Forelimb muscle (tissue), 1 donor: ENCODE measurements at regions not wholly inside any gene's neighbourhood (a gene's known extent, or its start where the extent isn't known, plus 50 kb on each side); places are given as distances from the start of the nearest gene placed in this dataset.

Experiments
- DNase-seq: peaks from one replicate; pipeline ENCODE4 v3.0.0-alpha.2; 2013; ENCODE audit warnings: low read depth

GRCh38 chr17:14762736-14763479 lies 462.0 kb downstream of the HS3ST3B1 start:
- no peak for DNase-seq

GRCh38 chr17:14760719-14761411 lies 460.0 kb downstream of the HS3ST3B1 start:
- DNase-seq: no peak

- no peak for DNase-seq
Measured at GRCh38 chr17:14760212-14760611, 459.3 kb downstream of the HS3ST3B1 start.

- no peak for DNase-seq
Measured at GRCh38 chr17:14759325-14759724, 458.4 kb downstream of the HS3ST3B1 start.

GRCh38 chr17:14756479-14756878 lies 455.6 kb downstream of the HS3ST3B1 start:
- DNase-seq: no peak

- DNase-seq: no peak
Measured at GRCh38 chr17:14755002-14755401, 454.1 kb downstream of the HS3ST3B1 start.

- DNase-seq: no peak
Measured at GRCh38 chr17:14753383-14753782, 452.5 kb downstream of the HS3ST3B1 start.

- no peak for DNase-seq
Measured at GRCh38 chr17:14752011-14752410, 451.1 kb downstream of the HS3ST3B1 start.

GRCh38 chr17:14750866-14751265 lies 450.0 kb downstream of the HS3ST3B1 start:
- DNase-seq: no peak

GRCh38 chr17:14749269-14749668 lies 448.4 kb downstream of the HS3ST3B1 start:
- no peak for DNase-seq

- DNase-seq: no peak
Measured at GRCh38 chr17:14748036-14748710, 447.3 kb downstream of the HS3ST3B1 start.

- DNase-seq: no peak
Measured at GRCh38 chr17:14747603-14747950, 446.7 kb downstream of the HS3ST3B1 start.

- DNase-seq: no peak
Measured at GRCh38 chr17:14746822-14747602, 446.1 kb downstream of the HS3ST3B1 start.

- DNase-seq: no peak
Measured at GRCh38 chr17:14745541-14745940, 444.7 kb downstream of the HS3ST3B1 start.

GRCh38 chr17:14744761-14745473 lies 444.0 kb downstream of the HS3ST3B1 start:
- no peak for DNase-seq

- no peak for DNase-seq
Measured at GRCh38 chr17:14741491-14741890, 440.6 kb downstream of the HS3ST3B1 start.

GRCh38 chr17:14739656-14740431 lies 439.0 kb downstream of the HS3ST3B1 start:
- no peak for DNase-seq

GRCh38 chr17:14738652-14738988 lies 437.7 kb downstream of the HS3ST3B1 start:
- DNase-seq: no peak

GRCh38 chr17:14737984-14738651 lies 437.2 kb downstream of the HS3ST3B1 start:
- no peak for DNase-seq

GRCh38 chr17:14736631-14737030 lies 435.8 kb downstream of the HS3ST3B1 start:
- DNase-seq: no peak
